Psoas muscle (tissue), 7 donors: ENCODE measurements at regions not wholly inside any gene's neighbourhood (a gene's known extent, or its start where the extent isn't known, plus 50 kb on each side); places are given as distances from the start of the nearest gene placed in this dataset.

Source experiments
- ATAC-seq, 4 donors: fragments of 200-7000 bp; cut with Tn5 transposase; one replicate each; pipeline ENCODE4 v1.9.1; 2020; ENCODE audit warnings: moderate library complexity in 3 of 4, mild to moderate bottlenecking in 2 of 4
- DNase-seq, 2 donors: peaks; one replicate each; pipeline ENCODE4 v3.0.0-alpha.2; 2020
- H3K27ac ChIP-seq: fragments of 200-600 bp; one replicate; pipeline ENCODE4 v1.8.0; 2022
- H3K27me3 ChIP-seq, 3 donors: fragments of 200-600 bp in 1 of 3; one replicate each; pipeline versions ENCODE4 v1.6.1 to v1.8.0; 2013 to 2022; ENCODE audit warnings: low read length in 2 of 3, mild to moderate bottlenecking in 2 of 3, moderate library complexity in 1 of 3; ENCODE audit not compliant: insufficient read depth in 3 of 3
- H3K36me3 ChIP-seq, 2 donors: fragments of 200-600 bp in 1 of 2; one replicate each; pipeline versions ENCODE4 v1.6.1 to v1.8.0; 2013 to 2022; ENCODE audit warnings: low read depth in 1 of 2, mild to moderate bottlenecking in 1 of 2, moderate library complexity in 1 of 2; ENCODE audit not compliant: insufficient read depth in 1 of 2
- H3K4me1 ChIP-seq: fragments of 200-600 bp; one replicate; pipeline ENCODE4 v1.8.0; 2022
- H3K4me3 ChIP-seq: fragments of 200-600 bp; one replicate; pipeline ENCODE4 v1.8.0; 2022; ENCODE audit warnings: mild to moderate bottlenecking
- H3K9me3 ChIP-seq: fragments of 200-600 bp; one replicate; pipeline ENCODE4 v1.8.0; 2022
- CTCF ChIP-seq: fragments of 200-600 bp; IDR thresholded peaks from one replicate; pipeline ENCODE4 v1.8.0; 2022; ENCODE audit warnings: antibody characterized with exemption
- WGBS, 3 donors: extraction: QIAGEN DNeasy Blood & Tissue Kit; methylation state at CpG; one replicate each; pipeline versions ENCODE4 v1.1.6 to v1.1.7; 2013; 5-methylcytosine and 5-hydroxymethylcytosine counted together
- intact Hi-C, 2 donors: fragments of 100-400 bp; cut with DNase I; formaldehyde crosslinking; loops; one replicate each; pipeline versions ENCODE4 v1.11.0 to v1.14.2; 2022
- donor health status: healthy with polysubstance abuse.
- donor health status: DM: no; HTN: no; CAD: no; lungs with moderate emphysema.
- donor health status: Bipolar disorder and iron deficiency.
- donor health status: healthy.
- donor health status: DM: yes; HTN: yes; CAD: no.
- donor health status: DM: no; HTN: no; CAD: no.
- donor health status: DM: yes; HTN: yes; CAD: no.

DNA sequence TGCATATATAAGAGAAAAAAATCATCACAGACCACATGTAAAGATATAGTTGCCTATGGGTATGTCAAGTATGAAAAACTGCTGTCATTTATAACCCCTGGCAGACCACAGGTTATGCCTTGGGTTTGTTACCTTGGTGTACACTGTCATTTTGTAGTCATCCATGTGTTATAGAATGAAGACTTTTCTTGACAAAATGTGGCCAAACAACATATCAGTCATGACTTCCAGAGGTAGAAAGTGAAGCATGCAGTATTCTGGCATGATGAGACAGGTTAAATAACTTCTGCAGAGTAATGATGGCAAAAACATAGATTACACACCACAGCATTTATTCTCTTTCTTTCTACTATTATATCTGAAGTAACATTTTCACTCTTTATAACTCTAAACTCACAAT is 74.9 kb upstream of the NEUROD1 start:
- no peaks in the 10 kb centered on the region for H3K4me1 ChIP-seq
- DNase-seq (no peak), ATAC-seq (no peak)
- H3K27ac ChIP-seq: no peak overlapping the region
- no peaks in the 10 kb centered on the region for H3K9me3 ChIP-seq
- H3K36me3 ChIP-seq: no peaks in the 10 kb centered on the region
- intact Hi-C loops: no loop called here
- H3K27me3 ChIP-seq: peaks cover 0 to 5% (median 4%) of the 10 kb centered on the region in 3 donors
- TF ChIP-seq CTCF: no peak
- no peak overlapping the region for H3K4me3 ChIP-seq

- peaks cover 0 to 5% (median 0%) of the 10 kb centered on the region in 3 donors for H3K27me3 ChIP-seq
- H3K36me3 ChIP-seq: no peaks in the 10 kb centered on the region
- H3K27ac ChIP-seq: no peak overlapping the region
- no peaks in the 10 kb centered on the region for H3K4me1 ChIP-seq
- no peak overlapping the region for H3K4me3 ChIP-seq
- DNase-seq: no peak
- 68 to 78% (median 68%) methylated on average over 2 of the region's 2 CpGs for WGBS, 3 donors
- intact Hi-C loops: no loop called here
- TF ChIP-seq CTCF: no peak
- no peak for ATAC-seq
- H3K9me3 ChIP-seq: no peaks in the 10 kb centered on the region
Observed at GRCh38 chr2:181760521-181760920, 80.2 kb upstream of the NEUROD1 start.

- intact Hi-C loops: no loop called here
- Histone ChIP-seq H3K4me3 (no peak overlapping the region), H3K36me3 (no peaks in the 10 kb centered on the region), H3K4me1 (no peaks in the 10 kb centered on the region), H3K27me3 (peaks cover 0 to 2% (median 0%) of the 10 kb centered on the region in 3 donors), H3K9me3 (no peaks in the 10 kb centered on the region), H3K27ac (no peak overlapping the region)
- no peak for TF ChIP-seq CTCF
- 68 to 78% (median 71%) methylated on average over 2 of the region's 2 CpGs for WGBS, 3 donors
- no peak for DNase-seq
- no peak for ATAC-seq
Observed at GRCh38 chr2:181761175-181761574, 80.9 kb upstream of the NEUROD1 start.

DNA sequence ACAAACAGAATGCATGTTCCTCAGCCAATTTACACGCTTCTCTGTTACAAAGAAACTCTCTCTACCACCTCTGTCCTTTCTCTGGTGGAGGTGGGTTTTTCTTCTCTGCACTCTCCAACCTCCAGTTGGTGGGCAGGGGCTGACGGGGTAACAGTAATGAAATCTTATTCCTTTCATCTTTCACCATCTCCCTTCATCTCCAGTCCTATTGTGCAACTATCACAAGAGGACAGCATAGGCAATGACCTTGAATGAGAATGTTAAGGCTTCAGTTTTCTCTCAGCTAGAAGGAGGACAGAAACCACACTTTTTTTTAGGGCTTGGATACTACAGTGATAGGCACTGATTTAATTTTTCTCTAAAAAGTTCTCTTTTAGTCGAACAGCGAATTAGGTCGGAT is 81.7 kb upstream of the NEUROD1 start:
- TF ChIP-seq CTCF: no peak
- WGBS, 3 donors: 84 to 86% (median 85%) methylated on average over 5 of the region's 5 CpGs
- H3K27me3 ChIP-seq: no peaks in the 10 kb centered on the region
- no peak overlapping the region for H3K4me3 ChIP-seq
- no peaks in the 10 kb centered on the region for H3K4me1 ChIP-seq
- DNase-seq (no peak), ATAC-seq (no peak)
- intact Hi-C loops: no loop called here
- no peaks in the 10 kb centered on the region for H3K9me3 ChIP-seq
- no peaks in the 10 kb centered on the region for H3K36me3 ChIP-seq
- no peak overlapping the region for H3K27ac ChIP-seq

DNA sequence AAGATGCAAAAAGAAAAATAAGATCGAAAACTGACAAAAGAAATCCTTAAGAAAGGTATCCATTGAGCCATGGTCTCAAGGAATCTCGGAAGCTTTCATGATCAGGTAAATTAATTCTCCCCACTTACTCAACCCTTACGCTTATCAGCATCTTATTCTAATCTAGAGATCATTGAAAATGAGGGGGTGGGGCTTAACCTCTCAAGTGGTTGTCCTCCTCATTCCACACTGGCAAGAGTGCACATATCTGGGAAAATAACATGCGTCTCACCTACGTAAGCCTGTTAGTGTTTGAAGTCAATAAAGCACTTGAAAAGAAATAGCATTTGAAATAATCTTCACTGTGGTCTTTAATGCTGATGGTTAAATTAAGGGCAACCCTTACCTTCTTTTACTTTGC is 82.5 kb upstream of the NEUROD1 start:
- WGBS, 3 donors: 85 to 99% (median 97%) methylated on average over 5 of the region's 5 CpGs
- intact Hi-C loops: no loop called here
- no peaks in the 10 kb centered on the region for H3K27me3 ChIP-seq
- no peak for ATAC-seq
- DNase-seq: no peak
- H3K27ac ChIP-seq: no peak overlapping the region
- H3K4me1 ChIP-seq: no peaks in the 10 kb centered on the region
- no peak overlapping the region for H3K4me3 ChIP-seq
- no peaks in the 10 kb centered on the region for H3K9me3 ChIP-seq
- no peaks in the 10 kb centered on the region for H3K36me3 ChIP-seq
- TF ChIP-seq CTCF: no peak
